ENCODE measurements at regions not wholly inside any gene's neighbourhood (a gene's known extent, or its start where the extent isn't known, plus 50 kb on each side); places are given as distances from the start of the nearest gene placed in this dataset.

DNA sequence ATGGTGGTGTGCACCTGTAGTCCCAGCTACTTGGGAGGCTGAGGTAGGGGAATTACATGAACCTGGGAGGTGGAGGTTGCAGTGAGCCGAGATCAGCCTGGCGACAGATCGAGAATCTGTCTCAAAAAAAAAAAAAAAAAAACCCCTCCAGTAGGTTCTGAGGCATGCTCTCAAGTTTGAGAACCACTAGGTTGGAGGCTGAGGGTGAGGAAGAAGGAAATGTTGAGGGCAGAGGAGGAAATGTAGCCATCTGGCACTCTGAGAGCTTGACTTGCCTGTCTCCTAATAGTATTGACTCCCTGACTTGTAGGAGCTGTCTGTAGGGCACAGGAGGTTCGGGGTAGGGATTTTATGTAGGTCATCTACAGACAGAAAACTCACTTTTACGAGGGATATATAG is 204.6 kb downstream of the OPA1 start:
- no peaks in the 10 kb centered on the region for H3F3A ChIP-seq (ENCODE audit: insufficient read depth, low read length, poor library complexity, severe bottlenecking)

DNA sequence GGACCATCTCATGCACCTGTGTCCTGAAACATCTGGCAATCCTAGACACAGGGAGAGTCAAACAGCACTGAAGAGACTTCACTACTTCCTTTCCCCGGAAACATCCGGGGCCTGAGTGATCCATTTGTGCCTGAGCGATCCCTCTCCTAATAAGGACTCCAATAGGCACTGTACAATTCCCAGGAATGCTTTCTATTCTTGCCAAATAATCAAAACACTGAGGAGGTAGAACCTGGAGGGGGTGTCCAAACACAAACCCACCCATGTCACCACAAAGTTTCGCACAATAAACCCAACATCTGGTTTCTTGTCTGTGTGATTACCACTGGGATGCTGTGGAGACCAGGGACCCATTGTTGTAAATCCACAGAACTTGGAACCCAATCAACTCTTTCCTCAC is 205.0 kb downstream of the OPA1 start:
- Histone ChIP-seq H2AFZ (ENCODE audit: low read depth, low read length) (no peak overlapping the region), H3F3A (ENCODE audit: insufficient read depth, low read length, poor library complexity, severe bottlenecking) (no peaks in the 10 kb centered on the region), H3K4me2 (ENCODE audit: low read length) (no peak overlapping the region), H3K27ac (ENCODE audit: low read length) (no peak overlapping the region), H3K9me2 (ENCODE audit: insufficient read depth, low read length) (no peaks in the 10 kb centered on the region), H3K9ac (ENCODE audit: low read length) (no peak overlapping the region), H3K79me2 (replicated peaks; ENCODE audit: insufficient read depth, low read length) (no peaks in the 10 kb centered on the region), H3K36me3 (ENCODE audit: insufficient read depth, low read length) (no peaks in the 10 kb centered on the region), H4K20me1 (ENCODE audit: insufficient read depth) (no peaks in the 10 kb centered on the region), H3K4me3 (ENCODE audit: low read length) (no peak overlapping the region), H3K27me3 (ENCODE audit: insufficient read depth, low read depth, low read length) (no peaks in the 10 kb centered on the region), H3K9me3 (ENCODE audit: low read length) (no peaks in the 10 kb centered on the region)
- TF ChIP-seq EZH2 (IDR thresholded peaks at IDR 0.05; ENCODE audit: borderline replicate concordance, insufficient read depth, low read length, poor library complexity, severe bottlenecking) (no peak), RAD21 (conservative IDR thresholded peaks at IDR 0.05) (no peak), MXI1 (conservative IDR thresholded peaks at IDR 0.05; ENCODE audit: poor library complexity, severe bottlenecking) (no peak), EP300 (conservative IDR thresholded peaks at IDR 0.05; ENCODE audit: poor library complexity, severe bottlenecking) (no peak), TAF1 (IDR thresholded peaks at IDR 0.05; ENCODE audit: low read depth) (no peak)
- TF ChIP-seq, protein P1, sequence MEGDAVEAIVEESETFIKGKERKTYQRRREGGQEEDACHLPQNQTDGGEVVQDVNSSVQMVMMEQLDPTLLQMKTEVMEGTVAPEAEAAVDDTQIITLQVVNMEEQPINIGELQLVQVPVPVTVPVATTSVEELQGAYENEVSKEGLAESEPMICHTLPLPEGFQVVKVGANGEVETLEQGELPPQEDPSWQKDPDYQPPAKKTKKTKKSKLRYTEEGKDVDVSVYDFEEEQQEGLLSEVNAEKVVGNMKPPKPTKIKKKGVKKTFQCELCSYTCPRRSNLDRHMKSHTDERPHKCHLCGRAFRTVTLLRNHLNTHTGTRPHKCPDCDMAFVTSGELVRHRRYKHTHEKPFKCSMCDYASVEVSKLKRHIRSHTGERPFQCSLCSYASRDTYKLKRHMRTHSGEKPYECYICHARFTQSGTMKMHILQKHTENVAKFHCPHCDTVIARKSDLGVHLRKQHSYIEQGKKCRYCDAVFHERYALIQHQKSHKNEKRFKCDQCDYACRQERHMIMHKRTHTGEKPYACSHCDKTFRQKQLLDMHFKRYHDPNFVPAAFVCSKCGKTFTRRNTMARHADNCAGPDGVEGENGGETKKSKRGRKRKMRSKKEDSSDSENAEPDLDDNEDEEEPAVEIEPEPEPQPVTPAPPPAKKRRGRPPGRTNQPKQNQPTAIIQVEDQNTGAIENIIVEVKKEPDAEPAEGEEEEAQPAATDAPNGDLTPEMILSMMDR (IDR thresholded peaks at IDR 0.05; ENCODE audit: poor library complexity, severe bottlenecking): no peak

More for the DNA sequence above, 204.6 kb downstream of the OPA1 start:
- H3K4me2 ChIP-seq (ENCODE audit: low read length): no peak overlapping the region
- no peak overlapping the region for H3K4me3 ChIP-seq (ENCODE audit: low read length)
- TF ChIP-seq, protein P1 (IDR thresholded peaks at IDR 0.05; ENCODE audit: poor library complexity, severe bottlenecking): no peak
- no peak for TF ChIP-seq TAF1 (IDR thresholded peaks at IDR 0.05; ENCODE audit: low read depth)
- no peaks in the 10 kb centered on the region for H3K36me3 ChIP-seq (ENCODE audit: insufficient read depth, low read length)
- H3K27me3 ChIP-seq (ENCODE audit: insufficient read depth, low read depth, low read length): no peaks in the 10 kb centered on the region
- no peak overlapping the region for H3K27ac ChIP-seq (ENCODE audit: low read length)
- H3K9ac ChIP-seq (ENCODE audit: low read length): no peak overlapping the region
- H3K79me2 ChIP-seq (replicated peaks; ENCODE audit: insufficient read depth, low read length): no peaks in the 10 kb centered on the region
- no peak overlapping the region for H2AFZ ChIP-seq (ENCODE audit: low read depth, low read length)
- H3K9me3 ChIP-seq (ENCODE audit: low read length): no peaks in the 10 kb centered on the region
- no peaks in the 10 kb centered on the region for H3K9me2 ChIP-seq (ENCODE audit: insufficient read depth, low read length)
- no peaks in the 10 kb centered on the region for H4K20me1 ChIP-seq (ENCODE audit: insufficient read depth)

DNA sequence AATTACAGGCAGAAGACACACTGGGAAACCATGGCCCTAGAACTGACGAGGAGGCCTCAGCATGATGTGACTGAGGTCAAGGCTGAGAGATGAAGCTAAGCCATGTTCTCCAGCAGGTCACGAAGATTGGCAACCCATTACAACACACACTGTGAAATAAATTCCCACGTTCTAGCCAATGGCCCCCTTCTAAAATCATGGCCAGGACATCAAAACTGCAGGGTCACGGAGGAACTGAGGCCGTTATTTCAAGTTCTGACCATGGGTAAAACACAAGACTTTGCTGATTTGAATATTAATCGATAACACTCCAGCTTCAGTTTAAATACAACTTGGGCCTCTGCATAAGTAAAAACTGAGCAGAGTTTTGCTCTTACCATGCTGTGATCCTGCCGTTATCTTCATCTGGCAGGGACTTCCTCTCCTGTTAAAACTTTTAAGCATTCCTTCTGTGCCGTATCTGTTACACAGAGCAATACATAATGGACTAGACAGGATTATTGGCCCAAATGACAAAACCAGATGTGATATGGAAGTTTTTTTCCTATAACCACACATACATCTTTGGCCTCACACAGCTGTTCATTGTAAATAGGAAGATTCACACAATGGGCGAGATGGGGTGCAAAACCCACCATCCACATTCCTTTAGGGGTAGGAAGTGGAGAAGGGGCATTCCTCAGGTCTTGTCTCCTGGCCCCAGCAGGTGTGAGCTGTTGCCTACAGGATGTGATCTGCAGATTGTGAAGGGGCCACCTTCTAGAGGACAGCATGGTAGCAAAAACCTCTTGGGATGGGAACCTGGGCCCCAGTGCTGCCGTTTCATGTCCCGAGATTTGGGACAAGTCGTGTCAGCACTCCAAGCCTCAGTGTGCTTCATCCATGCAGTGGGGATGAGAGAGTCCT is 207.4 kb downstream of the OPA1 start:
- Histone ChIP-seq H3K36me3 (ENCODE audit: insufficient read depth, low read length) (no peaks in the 10 kb centered on the region), H3K9ac (ENCODE audit: low read length) (no peak overlapping the region), H3K27me3 (ENCODE audit: insufficient read depth, low read depth, low read length) (no peaks in the 10 kb centered on the region), H3K79me2 (replicated peaks; ENCODE audit: insufficient read depth, low read length) (no peaks in the 10 kb centered on the region), H3K9me3 (ENCODE audit: low read length) (no peaks in the 10 kb centered on the region), H3K9me2 (ENCODE audit: insufficient read depth, low read length) (no peaks in the 10 kb centered on the region), H3K4me2 (ENCODE audit: low read length) (no peak overlapping the region), H3F3A (ENCODE audit: insufficient read depth, low read length, poor library complexity, severe bottlenecking) (no peaks in the 10 kb centered on the region), H2AFZ (ENCODE audit: low read depth, low read length) (no peak overlapping the region), H4K20me1 (ENCODE audit: insufficient read depth) (no peaks in the 10 kb centered on the region), H3K4me3 (ENCODE audit: low read length) (no peak overlapping the region), H3K27ac (ENCODE audit: low read length) (no peak overlapping the region)
- TF ChIP-seq REST (IDR thresholded peaks at IDR 0.05; ENCODE audit: borderline replicate concordance): no peak
- no peak for TF ChIP-seq SMC3 (conservative IDR thresholded peaks at IDR 0.05; ENCODE audit: poor library complexity)

Measured in neural cell (in vitro differentiated cells).